Testis (tissue), 2 donors: ENCODE measurements at regions not wholly inside any gene's neighbourhood (a gene's known extent, or its start where the extent isn't known, plus 50 kb on each side); places are given as distances from the start of the nearest gene placed in this dataset.

Experiments
- POLR2A ChIP-seq: fragments of 450-650 bp; IDR thresholded peaks from one replicate; pipeline ENCODE4 v1.6.1; 2017; ENCODE audit warnings: antibody characterized with exemption, mild to moderate bottlenecking, moderate library complexity
- TF ChIP-seq, protein P1 (sequence below), 3 experiments: fragments of 450-650 bp in 2 of 3; fragments of 200-600 bp in 1 of 3; sonication (generic) in 1 of 3; IDR thresholded peaks; one replicate each; pipeline ENCODE4 v1.5.1; 2016 to 2019; ENCODE audit warnings: antibody characterized with exemption in 3 of 3, mild to moderate bottlenecking in 2 of 3, moderate library complexity in 1 of 3

DNA sequence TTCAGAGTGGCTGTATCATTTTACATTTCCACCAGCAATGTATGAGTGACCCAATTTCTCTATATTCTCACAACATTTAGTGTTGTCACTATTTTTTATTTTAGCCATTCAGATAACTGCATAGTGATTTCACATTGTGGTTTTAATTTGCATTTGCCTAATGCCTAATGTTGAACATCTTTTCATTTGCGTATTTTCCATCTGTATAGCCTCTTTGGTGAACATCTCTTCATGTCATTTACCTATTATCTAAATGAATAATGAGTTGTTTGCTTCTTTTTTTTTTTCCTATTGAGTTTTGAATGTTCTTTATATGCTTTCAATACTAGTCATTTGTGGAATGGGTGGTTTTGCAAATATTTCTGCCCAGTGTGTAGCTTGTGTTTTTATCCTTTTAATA, 120.9 kb upstream of the CPHXL start:
- TF ChIP-seq, protein P1, sequence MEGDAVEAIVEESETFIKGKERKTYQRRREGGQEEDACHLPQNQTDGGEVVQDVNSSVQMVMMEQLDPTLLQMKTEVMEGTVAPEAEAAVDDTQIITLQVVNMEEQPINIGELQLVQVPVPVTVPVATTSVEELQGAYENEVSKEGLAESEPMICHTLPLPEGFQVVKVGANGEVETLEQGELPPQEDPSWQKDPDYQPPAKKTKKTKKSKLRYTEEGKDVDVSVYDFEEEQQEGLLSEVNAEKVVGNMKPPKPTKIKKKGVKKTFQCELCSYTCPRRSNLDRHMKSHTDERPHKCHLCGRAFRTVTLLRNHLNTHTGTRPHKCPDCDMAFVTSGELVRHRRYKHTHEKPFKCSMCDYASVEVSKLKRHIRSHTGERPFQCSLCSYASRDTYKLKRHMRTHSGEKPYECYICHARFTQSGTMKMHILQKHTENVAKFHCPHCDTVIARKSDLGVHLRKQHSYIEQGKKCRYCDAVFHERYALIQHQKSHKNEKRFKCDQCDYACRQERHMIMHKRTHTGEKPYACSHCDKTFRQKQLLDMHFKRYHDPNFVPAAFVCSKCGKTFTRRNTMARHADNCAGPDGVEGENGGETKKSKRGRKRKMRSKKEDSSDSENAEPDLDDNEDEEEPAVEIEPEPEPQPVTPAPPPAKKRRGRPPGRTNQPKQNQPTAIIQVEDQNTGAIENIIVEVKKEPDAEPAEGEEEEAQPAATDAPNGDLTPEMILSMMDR (IDR thresholded peaks at IDR 0.05) = no peak
- TF ChIP-seq POLR2A = no peak
